ENCODE measurements at regions not wholly inside any gene's neighbourhood (a gene's known extent, or its start where the extent isn't known, plus 50 kb on each side); places are given as distances from the start of the nearest gene placed in this dataset.

GRCh38 chr2:180722551-180723239 is 257.7 kb upstream of the UBE2E3 start:
- TF ChIP-seq, protein P1, sequence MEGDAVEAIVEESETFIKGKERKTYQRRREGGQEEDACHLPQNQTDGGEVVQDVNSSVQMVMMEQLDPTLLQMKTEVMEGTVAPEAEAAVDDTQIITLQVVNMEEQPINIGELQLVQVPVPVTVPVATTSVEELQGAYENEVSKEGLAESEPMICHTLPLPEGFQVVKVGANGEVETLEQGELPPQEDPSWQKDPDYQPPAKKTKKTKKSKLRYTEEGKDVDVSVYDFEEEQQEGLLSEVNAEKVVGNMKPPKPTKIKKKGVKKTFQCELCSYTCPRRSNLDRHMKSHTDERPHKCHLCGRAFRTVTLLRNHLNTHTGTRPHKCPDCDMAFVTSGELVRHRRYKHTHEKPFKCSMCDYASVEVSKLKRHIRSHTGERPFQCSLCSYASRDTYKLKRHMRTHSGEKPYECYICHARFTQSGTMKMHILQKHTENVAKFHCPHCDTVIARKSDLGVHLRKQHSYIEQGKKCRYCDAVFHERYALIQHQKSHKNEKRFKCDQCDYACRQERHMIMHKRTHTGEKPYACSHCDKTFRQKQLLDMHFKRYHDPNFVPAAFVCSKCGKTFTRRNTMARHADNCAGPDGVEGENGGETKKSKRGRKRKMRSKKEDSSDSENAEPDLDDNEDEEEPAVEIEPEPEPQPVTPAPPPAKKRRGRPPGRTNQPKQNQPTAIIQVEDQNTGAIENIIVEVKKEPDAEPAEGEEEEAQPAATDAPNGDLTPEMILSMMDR (IDR thresholded peaks at IDR 0.05; ENCODE audit: unreplicated experiment): no peak
- Mint-ChIP-seq H3K9me3 (ENCODE audit: low read depth) (no peaks in the 10 kb centered on the region), H3K4me1 (ENCODE audit: low read depth) (no peaks in the 10 kb centered on the region), H3K4me3 (ENCODE audit: low read depth) (no peak overlapping the region), H3K36me3 (ENCODE audit: insufficient read depth) (no peaks in the 10 kb centered on the region), H3K27me3 (no peaks in the 10 kb centered on the region), H3K27ac (no peak overlapping the region)
- no peak for DNase-seq (ENCODE audit: low spot score, unreplicated experiment)

- Mint-ChIP-seq H3K27ac (no peak overlapping the region), H3K9me3 (ENCODE audit: low read depth) (no peaks in the 10 kb centered on the region), H3K4me3 (ENCODE audit: low read depth) (no peak overlapping the region), H3K36me3 (ENCODE audit: insufficient read depth) (no peaks in the 10 kb centered on the region), H3K27me3 (no peaks in the 10 kb centered on the region), H3K4me1 (ENCODE audit: low read depth) (no peaks in the 10 kb centered on the region)
- no peak for DNase-seq (ENCODE audit: low spot score, unreplicated experiment)
- TF ChIP-seq, protein P1 (IDR thresholded peaks at IDR 0.05; ENCODE audit: unreplicated experiment): no peak
These were observed 259.6 kb upstream of the UBE2E3 start for GRCh38 chr2:180720829-180721228.

DNA sequence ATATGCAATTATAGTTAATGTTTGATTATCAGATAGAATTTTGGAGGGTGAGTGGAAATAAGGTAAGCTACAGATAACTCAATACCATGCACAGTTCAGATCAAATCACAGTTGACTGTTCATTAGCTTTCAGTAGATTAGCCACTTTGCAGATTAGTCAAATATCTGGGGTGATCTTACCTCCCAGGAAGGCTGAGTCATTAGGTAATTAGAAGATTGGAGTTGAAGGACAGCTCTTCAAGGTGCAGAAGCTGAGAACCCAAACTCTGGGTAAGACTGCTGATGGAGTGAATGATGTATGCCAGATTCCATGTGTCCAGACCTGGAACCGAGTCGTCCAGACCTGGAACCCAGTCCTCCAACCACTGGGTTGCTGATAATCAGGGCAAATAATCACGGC is 262.8 kb upstream of the UBE2E3 start:
- no peak for DNase-seq (ENCODE audit: low spot score, unreplicated experiment)
- H3K27ac Mint-ChIP-seq: no peak overlapping the region
- H3K9me3 Mint-ChIP-seq (ENCODE audit: low read depth): peaks cover 4% of the 10 kb centered on the region
- no peaks in the 10 kb centered on the region for H3K36me3 Mint-ChIP-seq (ENCODE audit: insufficient read depth)
- TF ChIP-seq, protein P1 (IDR thresholded peaks at IDR 0.05; ENCODE audit: unreplicated experiment): no peak
- no peak overlapping the region for H3K4me3 Mint-ChIP-seq (ENCODE audit: low read depth)
- no peaks in the 10 kb centered on the region for H3K4me1 Mint-ChIP-seq (ENCODE audit: low read depth)
- H3K27me3 Mint-ChIP-seq: no peaks in the 10 kb centered on the region

DNA sequence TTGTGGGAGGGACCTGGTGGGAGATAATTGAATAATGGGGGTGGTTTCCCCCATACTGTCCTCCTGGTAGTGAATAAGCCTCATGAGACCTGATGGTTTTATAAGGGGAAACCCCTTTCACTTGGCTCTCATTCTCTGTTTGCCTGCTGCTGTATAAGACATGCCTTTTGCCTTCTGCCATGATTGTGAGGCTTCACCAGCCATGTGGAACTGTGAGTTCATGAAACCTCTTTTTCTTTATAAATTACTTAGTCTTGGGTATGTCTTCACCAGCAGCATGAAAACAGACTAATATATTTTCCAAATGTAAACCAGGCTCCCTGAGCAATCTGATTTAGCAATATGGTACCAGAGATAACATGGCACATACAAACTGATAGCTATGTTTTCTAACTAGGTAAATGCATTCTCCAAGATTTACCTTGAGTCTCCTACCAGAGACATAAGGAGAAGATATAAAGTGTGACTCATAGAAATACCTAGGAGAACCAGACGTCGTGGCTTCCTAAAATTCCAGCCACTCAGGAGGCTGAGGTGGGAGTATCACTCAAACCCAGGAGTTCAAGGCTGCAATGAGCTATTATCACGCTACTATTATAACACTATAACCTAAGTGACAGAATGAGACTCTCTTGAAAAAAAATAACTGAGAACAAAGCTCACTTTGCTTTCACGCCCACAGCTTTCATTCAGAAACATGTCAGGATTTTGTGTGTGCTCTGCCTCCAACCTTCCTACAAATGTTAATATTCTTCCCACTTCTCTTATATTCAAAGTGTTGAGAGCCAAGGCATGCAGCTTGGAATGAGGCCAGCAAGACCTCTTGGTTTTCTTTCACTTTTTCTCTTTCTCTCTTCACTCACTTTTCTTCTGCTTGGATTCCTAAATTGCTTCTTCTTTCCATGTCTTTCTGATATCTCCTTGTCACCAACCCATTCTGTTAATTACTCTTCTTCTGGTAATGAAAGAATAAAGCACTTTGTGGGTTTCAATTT is 263.9 kb upstream of the UBE2E3 start:
- Mint-ChIP-seq H3K27ac (no peak overlapping the region), H3K36me3 (ENCODE audit: insufficient read depth) (no peaks in the 10 kb centered on the region)

DNA sequence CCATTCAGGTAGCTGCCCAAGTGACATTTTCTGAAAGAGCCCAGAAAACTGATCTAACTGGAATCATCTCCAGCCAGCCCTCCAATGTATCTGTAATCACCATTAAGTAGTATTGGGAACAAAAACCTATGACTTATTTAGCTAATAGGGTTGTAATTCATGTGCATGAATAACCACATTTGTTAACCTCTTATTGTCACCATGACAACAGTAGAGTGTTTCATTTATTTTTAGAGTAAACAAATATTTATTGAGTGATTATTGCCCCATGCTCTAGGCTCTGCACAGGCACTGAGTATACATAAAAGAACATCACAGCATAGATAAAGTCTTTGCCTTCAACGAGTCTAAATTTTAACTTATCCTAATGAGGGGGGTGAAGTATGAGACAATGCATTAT is 265.4 kb upstream of the UBE2E3 start:
- TF ChIP-seq, protein P1 (IDR thresholded peaks at IDR 0.05; ENCODE audit: unreplicated experiment): no peak
- no peak overlapping the region for H3K27ac Mint-ChIP-seq
- H3K36me3 Mint-ChIP-seq (ENCODE audit: insufficient read depth): no peaks in the 10 kb centered on the region
- H3K4me1 Mint-ChIP-seq (ENCODE audit: low read depth): no peaks in the 10 kb centered on the region
- no peak overlapping the region for H3K4me3 Mint-ChIP-seq (ENCODE audit: low read depth)
- H3K27me3 Mint-ChIP-seq: no peaks in the 10 kb centered on the region
- no peak for DNase-seq (ENCODE audit: low spot score, unreplicated experiment)
- peaks cover 9% of the 10 kb centered on the region for H3K9me3 Mint-ChIP-seq (ENCODE audit: low read depth)

More for the DNA sequence above, 263.9 kb upstream of the UBE2E3 start:
- TF ChIP-seq, protein P1 (IDR thresholded peaks at IDR 0.05; ENCODE audit: unreplicated experiment): no peak
- DNase-seq (ENCODE audit: low spot score, unreplicated experiment): no peak
- H3K27me3 Mint-ChIP-seq: no peaks in the 10 kb centered on the region
- no peak overlapping the region for H3K4me3 Mint-ChIP-seq (ENCODE audit: low read depth)
- H3K4me1 Mint-ChIP-seq (ENCODE audit: low read depth): no peaks in the 10 kb centered on the region
- H3K9me3 Mint-ChIP-seq (ENCODE audit: low read depth): peaks cover 9% of the 10 kb centered on the region

All from progenitor cell of endocrine pancreas (in vitro differentiated cells).